Cerebellar cortex (tissue), 1 donor: ENCODE measurements at regions not wholly inside any gene's neighbourhood (a gene's known extent, or its start where the extent isn't known, plus 50 kb on each side); places are given as distances from the start of the nearest gene placed in this dataset.

Experiments
- DNase-seq: peaks from one replicate; pipeline ENCODE4 v3.0.0-alpha.2; 2015; ENCODE audit warnings: low spot score

DNA sequence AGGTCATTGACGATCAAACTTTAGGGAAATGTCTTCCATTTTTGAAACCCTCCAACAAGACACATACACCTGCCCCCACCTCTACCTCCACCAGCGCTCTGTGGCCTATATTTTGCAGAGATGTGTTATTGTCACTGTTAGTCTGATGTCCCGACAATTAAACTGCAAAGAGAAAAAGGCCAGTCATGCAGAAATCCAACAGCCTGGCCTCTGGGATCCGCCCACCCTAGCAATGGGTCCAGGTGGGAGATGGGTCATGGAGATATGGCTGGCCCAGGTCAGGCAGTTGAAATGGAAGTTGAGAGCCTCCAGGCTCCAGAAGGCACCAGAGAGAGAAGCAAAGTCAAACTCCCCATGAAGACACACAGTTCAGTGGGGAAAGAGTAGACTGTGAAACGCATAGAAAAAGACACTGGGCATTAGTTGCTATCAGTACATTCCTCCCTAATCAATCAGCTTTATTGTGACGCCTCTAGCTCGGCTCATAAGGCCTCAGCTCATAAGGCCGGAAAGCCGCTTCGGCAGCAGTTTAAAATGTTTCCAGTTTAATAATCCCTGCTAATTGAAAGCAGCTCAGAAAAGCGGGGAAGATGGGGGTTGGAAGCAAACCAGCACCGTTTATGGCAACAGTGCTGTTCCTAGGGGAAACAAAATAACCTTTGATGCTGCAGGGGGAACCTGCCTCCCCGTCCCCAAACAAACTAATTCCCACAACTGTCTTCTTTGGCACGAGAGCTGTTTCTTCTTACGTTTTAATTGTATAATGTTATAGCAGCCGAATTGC lies 239.7 kb upstream of the ZNF507 start:
- DNase-seq: no peak

- no peak for DNase-seq
Measured at GRCh38 chr19:32122258-32122657, 223.2 kb upstream of the ZNF507 start.

- no peak for DNase-seq
Measured at GRCh38 chr19:32123355-32123940, 222.0 kb upstream of the ZNF507 start.

DNA sequence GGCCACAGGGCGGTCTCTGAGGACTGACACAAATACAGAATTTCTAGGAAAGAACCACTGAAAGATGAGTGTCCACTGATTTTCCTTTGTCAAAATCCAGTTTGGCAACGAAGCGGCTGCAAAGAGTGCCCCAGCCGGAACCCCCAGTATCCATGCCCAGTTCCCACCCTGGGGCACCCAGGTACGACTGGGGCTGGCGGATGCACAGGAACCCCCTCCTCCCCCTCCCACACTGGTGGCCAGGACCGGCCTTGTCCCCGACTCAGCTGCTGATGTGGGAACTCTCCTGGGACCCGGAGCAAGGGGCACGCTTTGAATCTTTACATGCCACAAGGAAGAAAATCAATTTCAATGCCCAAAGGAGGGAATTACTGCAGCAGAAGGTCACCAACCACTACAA lies 220.8 kb upstream of the ZNF507 start:
- DNase-seq: no peak

DNA sequence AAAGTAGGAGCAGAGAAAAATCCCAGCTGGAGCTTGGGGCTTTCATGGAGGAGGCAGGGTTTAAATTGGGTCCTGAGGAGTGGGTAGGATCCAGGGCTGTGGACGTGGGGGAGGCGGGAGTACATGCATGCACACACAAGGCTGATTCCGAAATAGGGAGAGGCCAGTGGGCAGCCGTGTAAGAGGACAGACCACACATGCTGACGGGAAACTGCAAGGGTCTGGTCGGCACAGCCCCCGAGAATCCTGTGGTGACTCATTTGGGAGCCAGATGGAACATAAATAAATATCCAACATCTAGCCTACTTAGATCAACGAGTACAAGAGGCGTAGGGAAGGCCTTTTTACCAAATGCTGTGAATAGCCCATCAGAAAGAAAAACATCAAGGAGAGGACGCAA lies 216.3 kb upstream of the ZNF507 start:
- DNase-seq: no peak

- DNase-seq: no peak
Measured at GRCh38 chr19:32130332-32130731, 215.1 kb upstream of the ZNF507 start.

DNA sequence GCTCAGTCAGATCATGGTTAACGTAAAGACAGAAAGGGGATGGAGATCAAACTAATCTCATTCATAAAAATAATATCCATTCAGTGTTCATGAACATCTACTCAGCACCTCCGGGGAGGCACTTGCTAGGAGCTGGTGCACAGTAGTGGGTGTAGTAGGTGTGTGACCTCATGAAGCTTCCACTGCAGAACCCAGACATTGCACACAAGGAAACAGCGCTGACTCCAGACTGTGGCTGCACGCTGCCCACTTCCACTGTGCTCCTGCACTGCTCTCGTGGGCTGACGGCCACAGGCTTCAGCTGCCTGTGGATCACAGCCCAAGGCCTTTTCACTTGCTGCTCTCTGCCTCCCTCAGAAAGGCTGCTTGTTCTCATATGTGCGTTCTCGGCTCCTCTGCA lies 214.4 kb upstream of the ZNF507 start:
- DNase-seq: no peak

- DNase-seq: no peak
Measured at GRCh38 chr19:32138416-32138815, 207.0 kb upstream of the ZNF507 start.

DNA sequence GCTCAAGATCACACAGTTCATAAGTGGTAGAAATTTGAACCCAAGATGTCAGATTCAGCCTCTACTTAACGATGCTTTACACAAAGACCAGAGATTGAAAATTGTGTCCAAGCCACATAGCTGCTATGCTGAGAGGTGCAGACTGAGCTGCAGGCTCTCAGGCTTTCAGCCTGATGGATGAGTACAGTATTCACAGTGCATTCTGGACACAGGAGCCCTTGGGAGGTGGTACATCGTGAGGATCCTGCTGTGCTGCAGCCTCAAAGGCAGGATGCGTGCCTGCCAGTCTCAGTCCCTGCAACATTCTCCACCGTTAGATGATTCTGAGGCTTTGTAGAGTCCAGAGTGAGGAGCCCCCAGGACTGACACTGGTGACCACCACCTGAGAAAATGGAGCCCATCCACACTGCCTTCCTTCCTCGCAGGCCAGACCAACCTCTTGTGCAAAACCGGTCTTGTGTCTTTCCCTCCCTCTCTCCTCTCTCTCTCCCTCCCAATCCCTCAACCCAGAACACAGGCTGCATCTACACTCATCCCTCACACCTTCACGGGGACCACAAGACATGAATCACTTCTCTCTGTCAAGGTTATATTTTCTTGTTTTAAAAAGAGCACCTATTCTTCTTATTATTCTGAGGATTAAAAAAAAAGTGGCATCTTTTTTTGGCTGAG lies 203.4 kb upstream of the ZNF507 start:
- DNase-seq: no peak

GRCh38 chr19:32146664-32147063 lies 198.7 kb upstream of the ZNF507 start:
- DNase-seq: no peak

DNA sequence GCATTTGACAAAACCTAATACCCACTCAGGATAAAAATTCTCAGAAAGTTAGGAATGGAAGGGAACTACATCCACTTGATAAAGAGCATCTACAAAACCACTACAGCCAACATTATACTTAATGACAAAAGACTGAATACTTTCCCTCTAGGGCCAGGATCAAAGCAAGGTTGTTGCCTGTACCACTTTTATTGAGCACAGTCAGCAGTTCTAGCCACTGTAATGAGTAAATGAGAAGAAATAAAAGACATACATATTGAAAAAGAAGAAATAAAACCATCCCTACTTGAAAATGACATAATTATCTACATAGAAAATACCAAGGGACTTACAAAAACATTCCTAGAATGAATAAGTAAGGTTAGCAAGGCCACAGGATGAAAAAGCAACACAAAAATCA lies 194.8 kb upstream of the ZNF507 start:
- no peak for DNase-seq

DNA sequence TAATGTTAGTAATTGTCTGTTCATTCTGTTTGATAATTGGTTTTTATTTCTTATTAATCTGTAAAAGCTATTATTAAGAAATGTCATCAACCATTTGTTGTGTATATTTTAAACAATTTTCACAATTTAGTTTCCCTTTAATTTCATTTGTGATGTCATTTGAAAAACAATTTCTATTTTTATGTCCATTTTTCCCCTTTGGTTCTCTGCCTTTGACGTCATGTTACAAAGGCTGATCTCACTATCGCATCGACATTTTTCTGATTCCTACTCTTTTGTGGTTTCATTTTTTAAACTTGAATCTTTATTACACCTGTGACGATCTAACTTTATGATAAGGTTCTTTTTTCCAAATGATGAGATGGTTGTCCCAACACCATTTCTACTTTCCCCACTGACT lies 191.0 kb upstream of the ZNF507 start:
- DNase-seq: no peak

- DNase-seq: no peak
Measured at GRCh38 chr19:32164384-32164992, 180.9 kb upstream of the ZNF507 start.

GRCh38 chr19:32165141-32165540 lies 180.3 kb upstream of the ZNF507 start:
- no peak for DNase-seq

- DNase-seq: no peak
Measured at GRCh38 chr19:32165750-32166149, 179.7 kb upstream of the ZNF507 start.

DNA sequence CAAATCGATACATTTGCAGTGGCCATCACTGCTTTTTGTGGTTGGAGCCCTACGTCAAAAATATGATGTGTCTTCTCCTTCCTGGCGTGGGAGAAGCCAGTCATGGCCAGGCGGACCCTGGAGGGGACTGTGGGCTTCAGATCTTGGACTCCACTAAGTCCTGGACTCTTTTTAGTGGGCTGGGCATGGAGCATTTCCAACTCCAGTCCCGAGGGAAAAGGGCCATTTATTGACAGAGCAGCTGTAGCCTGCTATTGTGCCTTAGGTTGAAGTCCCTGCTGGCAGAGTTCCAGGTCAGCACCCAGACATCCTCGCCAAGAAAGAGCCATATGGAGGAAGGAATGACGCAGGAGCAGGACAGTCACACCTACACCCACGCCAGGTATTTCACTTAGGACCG lies 179.2 kb upstream of the ZNF507 start:
- DNase-seq: no peak

DNA sequence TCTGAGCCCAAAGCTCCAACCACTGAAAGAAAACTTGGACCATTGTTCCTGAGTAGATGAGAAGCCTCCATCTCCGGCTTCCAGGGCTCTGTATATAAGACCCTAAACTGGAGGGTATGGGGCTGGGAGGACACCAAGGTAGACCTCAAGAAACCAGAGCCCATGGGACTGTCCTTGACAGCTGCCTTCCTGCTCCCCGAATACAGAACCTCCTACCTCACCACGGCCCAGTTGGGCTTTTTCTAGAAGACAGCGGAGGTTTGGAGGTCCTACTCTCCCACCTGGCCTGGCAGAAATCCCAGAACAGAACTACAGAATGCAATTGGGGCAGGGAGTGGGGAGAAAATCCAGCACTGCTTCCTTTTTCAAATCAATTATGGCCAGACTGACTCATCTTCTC lies 177.3 kb upstream of the ZNF507 start:
- DNase-seq: no peak

- DNase-seq: no peak
Measured at GRCh38 chr19:32168606-32169005, 176.8 kb upstream of the ZNF507 start.

GRCh38 chr19:32171719-32172151 lies 173.7 kb upstream of the ZNF507 start:
- no peak for DNase-seq

GRCh38 chr19:32172566-32173160 lies 172.7 kb upstream of the ZNF507 start:
- DNase-seq: no peak

DNA sequence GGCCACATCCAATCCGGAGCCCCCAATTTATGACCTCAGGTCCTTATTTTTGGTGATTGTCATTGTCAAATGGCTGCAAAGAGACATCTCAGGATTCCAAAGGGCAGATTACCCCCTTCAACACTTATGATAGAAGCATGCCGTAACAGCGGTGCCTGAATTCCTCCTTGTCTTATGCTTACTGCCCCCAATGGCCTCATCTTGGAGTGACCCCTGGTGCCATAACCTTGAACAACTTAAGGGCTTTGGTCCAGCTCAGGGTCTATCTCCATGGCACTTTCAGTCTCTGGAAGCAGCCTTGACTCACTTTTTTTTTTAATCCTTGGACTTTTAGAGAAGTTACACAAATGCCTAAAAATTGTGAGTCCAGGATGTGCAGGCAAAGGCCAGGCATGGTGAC lies 171.6 kb upstream of the ZNF507 start:
- DNase-seq: no peak

GRCh38 chr19:32174386-32175113 lies 170.9 kb upstream of the ZNF507 start:
- DNase-seq: no peak
